HG02763 (cell line): ENCODE measurements at regions not wholly inside any gene's neighbourhood (a gene's known extent, or its start where the extent isn't known, plus 50 kb on each side); places are given as distances from the start of the nearest gene placed in this dataset.

Experiments used
- ATAC-seq: cut with Tn5 transposase; IDR thresholded peaks from one replicate; pipeline ENCODE4 v1.9.1; 2021; ENCODE audit warnings: mild to moderate bottlenecking, moderate library complexity; ENCODE audit not compliant: unreplicated experiment

- ATAC-seq: no peak
These were observed 317.9 kb downstream of the ETS1 start for GRCh38 chr11:128269466-128269865.

- ATAC-seq: no peak
These were observed 320.5 kb downstream of the ETS1 start for GRCh38 chr11:128266893-128267292.

DNA sequence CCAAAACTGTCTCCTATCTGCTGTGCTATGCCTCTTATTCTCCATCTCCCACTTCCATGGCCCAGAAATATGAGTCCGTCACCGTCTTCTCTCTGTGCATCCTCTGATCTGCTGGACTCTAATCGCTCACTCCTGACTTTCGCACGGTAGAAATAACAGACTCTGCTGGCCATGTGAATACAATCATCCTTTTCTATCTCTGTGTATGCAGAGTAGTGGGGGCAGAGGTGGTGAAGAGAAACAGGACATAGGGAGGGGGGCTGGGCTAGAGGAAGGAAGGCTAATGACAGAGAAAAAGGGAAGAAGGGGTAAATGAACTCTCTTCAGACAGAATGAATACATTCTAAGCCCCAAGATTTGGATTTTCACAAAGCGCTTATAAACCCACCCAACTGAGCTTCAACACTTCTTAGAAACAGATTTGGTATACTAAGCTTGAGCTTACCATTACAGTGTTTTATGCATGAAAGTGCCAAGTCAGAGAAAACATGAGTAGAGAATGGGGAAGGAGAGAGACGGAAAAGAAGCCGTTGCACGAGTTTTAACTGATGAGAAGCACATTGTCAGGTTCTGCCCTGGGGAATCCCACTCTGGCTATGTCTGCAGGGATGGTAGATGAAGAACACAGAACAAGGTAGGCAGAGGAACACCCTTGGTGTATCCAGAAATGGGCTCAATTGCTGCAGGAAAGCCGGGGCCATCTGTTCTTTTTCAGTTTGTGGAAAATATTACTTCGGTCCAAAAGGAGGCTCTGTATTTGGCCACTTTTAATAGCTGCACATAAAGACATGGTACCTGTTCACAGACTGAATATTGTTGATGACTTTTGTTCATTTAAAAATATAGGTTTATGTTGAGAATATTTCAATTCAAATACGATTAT, 324.7 kb downstream of the ETS1 start:
- ATAC-seq: no peak

DNA sequence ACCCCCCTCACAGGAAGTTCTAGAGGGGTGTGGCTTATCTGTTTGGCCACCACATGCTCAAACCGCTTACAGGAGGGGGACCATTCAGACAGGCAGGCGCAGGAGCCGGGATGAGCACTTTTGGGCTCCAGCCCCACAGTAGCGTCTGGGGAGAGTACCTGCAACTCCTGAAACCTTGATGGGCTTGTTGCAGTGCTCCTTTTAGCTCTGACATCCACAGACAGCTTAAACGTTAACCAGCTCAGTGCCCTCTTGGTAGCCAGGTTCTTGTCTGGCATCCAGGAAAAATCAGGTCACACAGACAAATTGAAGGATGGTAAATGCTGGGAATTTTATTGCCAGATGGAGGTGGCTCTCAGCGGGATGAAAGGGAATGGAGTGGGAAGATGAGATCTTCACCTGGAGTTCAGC, 326.3 kb downstream of the ETS1 start:
- no peak for ATAC-seq

DNA sequence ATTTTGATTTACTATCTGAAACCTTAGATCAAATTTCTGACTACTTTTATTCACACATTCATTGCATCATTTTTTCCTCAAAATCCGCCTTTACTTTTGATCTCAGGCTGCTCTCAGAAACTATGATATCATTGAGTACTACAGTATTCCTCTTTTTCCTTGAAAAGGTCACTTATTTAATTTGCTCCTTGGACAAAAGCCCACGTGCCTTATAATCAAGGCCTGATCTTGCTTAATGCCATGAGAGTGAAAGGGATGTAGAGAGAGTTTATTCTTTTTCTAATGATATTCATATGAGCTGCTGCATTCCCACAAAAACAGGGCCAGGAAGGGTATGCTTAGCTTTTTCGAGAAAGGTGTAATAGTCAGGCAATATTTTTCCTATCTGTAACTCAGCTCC, 327.0 kb downstream of the ETS1 start:
- ATAC-seq: no peak

GRCh38 chr11:128259816-128260215, 327.5 kb downstream of the ETS1 start:
- ATAC-seq: no peak

DNA sequence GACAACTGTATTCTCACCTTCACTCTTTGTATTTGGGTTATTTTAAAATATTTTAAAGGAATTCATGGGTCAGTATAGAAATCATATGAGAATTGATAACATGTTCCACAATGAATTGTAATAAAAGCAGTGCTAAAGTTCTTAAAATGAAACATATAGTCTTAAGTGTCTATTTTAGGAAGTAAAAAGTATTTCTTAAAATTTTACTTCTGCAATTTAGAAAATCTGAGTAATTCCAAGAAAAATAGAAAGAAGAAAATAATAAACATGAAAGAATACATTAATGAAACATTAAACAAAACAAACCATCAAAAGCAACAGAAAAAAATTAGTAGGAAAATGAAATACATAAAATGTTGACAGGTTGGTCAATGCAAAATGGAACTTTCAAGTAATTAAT, 332.4 kb downstream of the ETS1 start:
- no peak for ATAC-seq

DNA sequence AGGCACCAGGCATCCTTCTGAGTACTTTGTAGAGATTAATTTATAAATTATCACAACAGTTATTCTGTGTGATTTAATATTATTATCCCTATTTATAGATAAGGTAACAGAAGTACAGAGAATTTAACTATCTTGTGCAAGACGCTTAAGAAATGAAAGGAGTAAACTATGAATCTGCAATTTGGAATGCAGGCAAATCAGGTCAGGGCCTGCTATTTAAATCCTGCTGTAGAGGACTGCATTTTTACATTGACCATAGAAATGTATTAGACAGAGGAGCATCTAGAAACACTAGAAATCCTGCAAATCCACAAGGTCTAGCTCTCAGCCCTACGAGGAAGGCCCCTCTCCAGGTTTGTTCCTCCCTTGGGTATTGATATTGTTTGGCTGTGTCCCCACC, 336.2 kb downstream of the ETS1 start:
- no peak for ATAC-seq

DNA sequence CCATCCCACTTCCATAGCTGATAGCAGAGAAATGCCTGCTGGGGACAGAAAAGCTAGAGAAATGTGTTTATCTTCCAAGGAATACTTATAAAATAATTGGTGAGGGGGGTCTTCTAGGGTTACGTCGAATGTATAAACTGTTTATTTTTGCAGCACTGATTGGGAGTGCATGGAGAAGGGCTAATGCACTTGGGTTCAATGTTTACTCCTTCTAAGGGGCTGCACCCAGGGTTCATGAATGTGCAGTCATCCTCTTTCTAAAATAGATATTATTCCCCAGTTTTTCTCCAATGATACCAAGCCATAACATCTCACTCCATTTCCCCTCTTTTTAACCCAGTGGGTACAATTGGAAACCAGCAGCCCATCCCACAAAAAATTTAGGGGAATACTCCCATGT, 336.9 kb downstream of the ETS1 start:
- ATAC-seq: no peak

DNA sequence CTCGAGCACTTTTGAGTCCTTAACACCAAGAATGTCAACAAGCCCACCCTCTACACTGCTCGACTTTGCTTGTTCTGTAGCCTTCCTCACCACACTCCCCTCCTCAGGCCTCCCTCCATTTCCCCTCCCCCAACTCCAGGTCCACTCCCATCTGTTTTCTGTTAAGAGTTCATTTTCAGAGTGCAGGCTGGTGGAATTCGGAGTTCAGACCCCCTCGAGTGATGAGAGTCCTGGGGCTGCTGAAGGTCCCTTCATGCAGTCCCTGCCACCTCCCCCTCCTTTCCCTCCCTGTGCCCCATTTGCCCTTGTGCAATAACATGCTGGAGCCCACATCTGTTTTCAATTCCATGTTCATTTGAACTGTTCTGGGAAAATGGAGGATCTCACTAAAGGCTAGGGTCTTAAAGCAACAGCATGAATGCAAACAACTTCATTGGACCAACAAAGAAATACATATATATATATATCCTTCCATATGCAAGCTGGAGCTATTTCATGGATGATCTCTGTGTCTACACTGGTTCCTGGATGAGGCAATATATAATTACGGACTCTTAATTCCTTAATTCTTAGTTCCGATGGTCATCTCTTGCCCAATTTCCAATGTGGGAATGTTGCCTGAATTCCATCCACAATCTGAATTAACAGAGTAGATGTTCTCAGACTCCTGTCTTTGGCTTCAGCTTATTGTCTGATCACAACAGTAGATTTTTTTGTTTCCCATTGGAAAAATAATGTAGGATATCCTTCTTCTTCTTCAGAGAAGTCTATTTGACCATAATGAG, 340.4 kb downstream of the ETS1 start:
- no peak for ATAC-seq

DNA sequence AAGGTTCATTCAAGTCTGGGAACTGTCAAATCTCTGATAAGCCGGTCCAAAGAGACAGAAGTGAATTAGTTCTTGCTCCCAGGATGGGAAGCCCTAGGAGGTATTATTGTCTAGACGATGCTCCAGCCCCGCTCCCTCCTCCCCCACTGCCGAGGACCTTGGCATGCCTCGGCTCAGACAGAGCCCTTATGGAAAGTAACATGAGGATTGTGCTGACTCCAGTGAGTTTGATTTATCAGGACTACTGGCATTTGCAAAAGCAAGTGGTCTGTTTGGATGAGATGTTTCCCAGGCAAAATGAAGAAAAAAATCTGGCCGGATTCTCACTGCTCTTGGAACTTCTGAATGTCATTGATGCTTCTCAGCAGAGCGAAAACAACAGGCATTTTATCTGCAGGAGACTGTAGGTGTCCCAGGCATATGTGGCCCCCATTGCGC, 341.0 kb downstream of the ETS1 start:
- ATAC-seq: no peak

DNA sequence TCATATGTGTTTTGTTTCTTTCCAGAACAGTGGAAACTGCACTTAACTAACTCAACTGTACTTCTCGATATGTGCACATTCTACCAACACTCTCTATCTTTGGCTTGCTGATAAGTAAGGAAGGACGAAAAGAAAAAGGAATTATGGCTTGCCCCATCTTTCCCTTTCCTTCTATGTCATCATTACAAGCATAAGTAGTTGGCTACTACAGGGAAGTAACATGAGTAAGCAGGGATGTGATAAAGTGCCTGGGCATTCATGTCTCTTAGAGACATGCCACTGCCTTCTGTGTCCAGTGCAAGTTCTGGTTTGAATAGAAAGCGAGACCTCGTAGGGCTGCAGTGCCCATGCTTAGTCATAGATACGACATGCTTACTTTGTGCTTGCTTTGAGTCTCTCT, 342.5 kb downstream of the ETS1 start:
- no peak for ATAC-seq

DNA sequence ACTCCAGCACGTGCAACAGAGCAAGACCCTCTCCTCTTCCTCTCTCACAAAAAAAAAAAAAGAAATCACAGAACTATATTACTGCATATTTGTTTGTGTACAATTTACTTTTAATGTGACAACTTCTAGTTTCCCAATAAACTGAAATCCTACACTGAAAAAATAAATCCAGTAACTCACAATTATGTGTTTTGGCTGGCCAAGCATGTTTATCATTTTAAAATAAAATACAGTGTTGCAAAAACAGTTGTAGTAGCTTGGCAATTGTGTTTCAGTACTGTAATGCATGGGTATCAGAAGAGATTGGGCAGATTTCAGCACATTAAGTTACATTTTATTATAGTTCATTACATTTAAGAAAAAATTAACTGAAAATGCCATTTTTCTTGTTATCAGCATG, 344.9 kb downstream of the ETS1 start:
- ATAC-seq: no peak

DNA sequence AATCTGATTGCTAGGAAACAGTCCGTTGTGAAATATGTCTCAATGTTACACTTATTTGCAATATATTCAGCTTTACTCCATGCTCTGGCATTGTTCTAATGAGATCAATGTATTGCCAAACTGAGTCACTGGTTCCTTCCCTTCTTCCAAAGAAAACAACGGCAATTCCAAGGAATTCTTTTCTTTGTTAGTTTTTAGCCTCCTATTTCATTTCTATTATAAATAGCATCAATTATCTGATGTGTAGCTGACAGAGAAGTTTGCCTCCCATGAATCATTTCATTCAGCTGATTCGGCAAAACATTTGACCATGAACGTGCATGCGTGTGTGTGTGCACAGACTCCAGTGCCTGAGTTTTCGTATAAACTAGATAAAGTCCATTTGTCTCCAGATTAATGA, 346.8 kb downstream of the ETS1 start:
- no peak for ATAC-seq

DNA sequence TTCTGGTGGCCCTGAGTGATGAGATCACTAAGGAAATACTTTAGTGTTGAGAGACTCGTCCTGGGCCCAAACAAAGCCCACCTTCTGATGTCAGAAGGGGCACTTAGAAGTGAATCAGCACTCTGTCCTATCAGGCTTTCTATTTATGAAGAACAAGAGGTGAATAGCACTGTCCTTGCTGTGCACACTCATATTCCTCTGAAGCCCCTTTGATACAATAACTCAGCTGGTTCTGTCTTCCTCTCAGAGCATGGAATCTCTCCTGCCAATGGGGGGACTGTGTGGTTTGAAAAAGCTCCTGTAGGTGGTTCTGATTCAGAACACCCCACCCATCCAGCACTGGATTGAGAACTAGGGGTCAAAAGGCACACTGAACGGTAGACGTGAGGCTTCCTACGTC, 348.1 kb downstream of the ETS1 start:
- no peak for ATAC-seq

DNA sequence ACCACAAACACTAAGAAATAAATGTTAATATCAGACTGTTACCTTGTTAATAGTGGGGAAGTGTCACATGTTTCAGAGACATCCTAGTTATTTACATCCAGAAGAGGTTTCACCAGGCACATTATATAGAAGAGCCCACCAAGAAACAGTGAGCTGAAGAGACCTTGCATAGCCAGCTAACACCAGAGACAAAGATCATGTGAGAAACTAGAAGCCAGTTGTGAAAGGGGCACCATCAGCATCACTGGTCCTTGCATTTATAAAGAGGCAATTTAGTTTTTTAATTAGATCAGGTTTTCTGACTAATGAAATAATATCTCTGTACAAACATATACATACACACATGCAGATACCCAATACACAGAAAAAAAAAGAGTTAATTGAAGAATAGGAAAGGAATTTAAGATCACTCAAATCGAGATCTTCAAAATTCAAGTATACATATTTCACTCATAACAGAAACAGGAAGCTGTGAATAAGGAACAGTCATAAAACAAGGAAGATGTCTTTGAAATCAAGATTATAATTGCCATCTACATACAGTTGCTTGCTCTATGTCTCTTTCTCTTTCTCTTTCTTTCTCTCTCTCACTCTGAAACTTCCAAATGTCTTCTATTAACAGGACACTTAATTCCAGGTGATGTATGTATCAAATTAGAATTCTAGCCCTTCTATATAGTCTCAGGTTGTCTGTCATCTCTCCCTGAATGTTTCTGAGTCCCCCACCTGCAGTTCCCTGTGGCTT, 348.7 kb downstream of the ETS1 start:
- no peak for ATAC-seq

DNA sequence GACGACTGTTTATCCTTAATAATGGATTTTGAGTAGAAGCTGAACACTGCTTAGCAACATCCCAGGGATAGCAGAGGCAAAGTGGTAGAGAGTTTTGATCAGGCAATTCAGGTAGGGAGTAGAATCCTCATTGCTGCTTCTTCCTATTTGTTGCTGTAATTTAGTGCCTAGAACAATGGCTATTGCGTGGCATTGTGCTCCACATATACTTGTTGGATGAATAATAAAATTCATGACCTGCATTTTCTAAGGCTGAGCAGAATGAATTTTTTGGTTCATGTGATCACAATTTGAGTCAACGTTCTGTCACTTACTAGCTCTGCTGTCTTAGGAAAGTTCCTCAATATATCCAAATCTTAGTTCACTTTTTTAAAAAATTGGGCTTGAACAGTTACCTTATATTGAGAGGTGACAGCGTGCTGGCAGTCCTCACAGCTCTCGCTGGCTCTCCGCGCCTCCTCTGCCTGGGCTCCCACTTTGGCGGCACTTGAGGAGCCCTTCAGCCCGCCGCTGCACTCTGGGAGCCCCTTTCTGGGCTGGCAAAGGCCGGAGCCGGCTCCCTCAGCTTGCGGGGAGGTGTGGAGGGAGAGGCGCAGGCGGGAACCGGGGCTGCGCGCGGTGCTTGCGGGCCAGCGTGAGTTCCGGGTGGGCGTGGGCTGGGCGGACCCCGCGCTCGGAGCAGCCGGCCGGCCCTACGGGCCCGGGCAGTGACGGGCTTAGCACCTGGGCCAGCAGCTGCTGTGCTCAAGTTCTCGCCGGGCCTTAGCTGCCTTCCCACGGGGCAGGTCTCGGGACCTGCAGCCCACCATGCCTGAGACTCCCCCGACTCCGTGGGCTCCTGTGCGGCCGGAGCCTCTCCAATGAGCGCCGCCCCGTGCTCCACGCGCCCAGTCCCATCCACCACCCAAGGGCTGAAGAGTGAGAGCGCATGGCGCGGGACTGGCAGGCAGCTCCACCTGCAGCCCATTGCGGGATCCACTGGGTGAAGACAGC, 350.6 kb downstream of the ETS1 start:
- ATAC-seq: no peak

- ATAC-seq: no peak
These were observed 351.4 kb downstream of the ETS1 start for GRCh38 chr11:128235958-128236357.

GRCh38 chr11:128235426-128235825, 351.9 kb downstream of the ETS1 start:
- ATAC-seq: no peak

GRCh38 chr11:128234143-128234542, 353.2 kb downstream of the ETS1 start:
- ATAC-seq: no peak
